H9 (cell line): ENCODE measurements at regions not wholly inside any gene's neighbourhood (a gene's known extent, or its start where the extent isn't known, plus 50 kb on each side); places are given as distances from the start of the nearest gene placed in this dataset.

Experiments
- DNase-seq: peaks from one replicate; pipeline ENCODE4 v3.0.0-alpha.2; 2017
- H2AFZ ChIP-seq: one replicate; pipeline ENCODE4 v1.6.1; 2013; ENCODE audit warnings: mild to moderate bottlenecking, low read length, control low read depth, moderate library complexity
- H2AK5ac ChIP-seq: 2 replicates; pipeline ENCODE4 v1.6.1; 2013; ENCODE audit warnings: low read length, control low read depth, mixed read lengths; ENCODE audit not compliant: insufficient read length
- H2BK120ac ChIP-seq: one replicate; pipeline ENCODE4 v1.6.1; 2013; ENCODE audit warnings: low read depth, mild to moderate bottlenecking, low read length, control low read depth, inconsistent platforms; ENCODE audit not compliant: poor library complexity, severe bottlenecking
- H2BK12ac ChIP-seq: 2 replicates; pipeline ENCODE4 v1.6.1; 2013; ENCODE audit warnings: low read length, control low read depth, mixed read lengths, low read depth; ENCODE audit not compliant: insufficient read length
- H2BK15ac ChIP-seq: 2 replicates; pipeline ENCODE4 v1.6.1; 2013; ENCODE audit warnings: low read depth, low read length, control low read depth
- H2BK20ac ChIP-seq: one replicate; pipeline ENCODE4 v1.6.1; 2013; ENCODE audit warnings: low read depth, mild to moderate bottlenecking, low read length, control low read depth, inconsistent platforms; ENCODE audit not compliant: poor library complexity, severe bottlenecking
- H2BK5ac ChIP-seq: 2 replicates; pipeline ENCODE4 v1.6.1; 2013; ENCODE audit warnings: low read length, control low read depth, mixed read lengths; ENCODE audit not compliant: insufficient read length
- H3K14ac ChIP-seq: 2 replicates; pipeline ENCODE4 v1.6.1; 2013; ENCODE audit warnings: low read length, control low read depth; ENCODE audit not compliant: insufficient read depth
- H3K18ac ChIP-seq: 2 replicates; pipeline ENCODE4 v1.6.1; 2013; ENCODE audit warnings: low read depth, mild to moderate bottlenecking, mixed read lengths, low read length, control low read depth; ENCODE audit not compliant: insufficient read length
- H3K23ac ChIP-seq: 2 replicates; pipeline ENCODE4 v1.6.1; 2013; ENCODE audit warnings: low read length, control low read depth, mixed read lengths, low read depth; ENCODE audit not compliant: insufficient read length
- H3K23me2 ChIP-seq: 2 replicates; pipeline ENCODE4 v1.6.1; 2013; ENCODE audit warnings: low read depth, mild to moderate bottlenecking, mixed read lengths, low read length, control low read depth; ENCODE audit not compliant: insufficient read length, poor library complexity, severe bottlenecking
- H3K27ac ChIP-seq: 2 replicates; pipeline ENCODE4 v1.5.1; 2013; ENCODE audit warnings: low read length, control low read depth, mixed read lengths, low read depth; ENCODE audit not compliant: insufficient read length
- H3K27me3 ChIP-seq: 2 replicates; pipeline ENCODE4 v1.6.1; 2013; ENCODE audit warnings: low read length, control low read depth, inconsistent platforms; ENCODE audit not compliant: insufficient read depth
- H3K4ac ChIP-seq: 2 replicates; pipeline ENCODE4 v1.6.1; 2013; ENCODE audit warnings: low read depth, mild to moderate bottlenecking, control low read depth, inconsistent platforms, low read length, moderate library complexity
- H3K4me1 ChIP-seq: 2 replicates; pipeline ENCODE4 v1.6.1; 2013; ENCODE audit warnings: low read length, control low read depth, inconsistent platforms; ENCODE audit not compliant: insufficient read depth
- H3K4me2 ChIP-seq: 2 replicates; pipeline ENCODE4 v1.6.1; 2013; ENCODE audit warnings: low read length, control low read depth, mixed read lengths; ENCODE audit not compliant: insufficient read length, insufficient read depth
- H3K56ac ChIP-seq: 2 replicates; pipeline ENCODE4 v1.6.1; 2013; ENCODE audit warnings: low read depth, mild to moderate bottlenecking, mixed read lengths, low read length, control low read depth; ENCODE audit not compliant: insufficient read length
- H3K79me1 ChIP-seq: 2 replicates; pipeline ENCODE4 v1.6.1; 2013; ENCODE audit warnings: low read depth, mild to moderate bottlenecking, moderate library complexity, low read length, control low read depth, inconsistent platforms; ENCODE audit not compliant: insufficient read depth, poor library complexity, severe bottlenecking
- H3K79me2 ChIP-seq: 2 replicates; pipeline ENCODE4 v1.6.1; 2013; ENCODE audit warnings: low read length, control low read depth, inconsistent platforms; ENCODE audit not compliant: insufficient read depth
- H3K9ac ChIP-seq: 2 replicates; pipeline ENCODE4 v1.6.1; 2013; ENCODE audit warnings: low read length, control low read depth, mixed read lengths; ENCODE audit not compliant: insufficient read length; ENCODE audit errors: extremely low read depth
- H3K9me3 ChIP-seq: one replicate; pipeline ENCODE4 v1.6.1; 2013; ENCODE audit warnings: low read depth, low read length, inconsistent platforms; ENCODE audit not compliant: control insufficient read depth
- H3T11ph ChIP-seq: one replicate; pipeline ENCODE4 v1.6.1; 2013; ENCODE audit warnings: mild to moderate bottlenecking, low read length, control low read depth, inconsistent platforms
- H4K20me1 ChIP-seq: one replicate; pipeline ENCODE4 v1.6.1; 2013; ENCODE audit not compliant: control insufficient read depth, insufficient read length, insufficient read depth
- H4K5ac ChIP-seq: 2 replicates; pipeline ENCODE4 v1.6.1; 2013; ENCODE audit warnings: low read depth, mild to moderate bottlenecking, mixed read lengths, low read length, control low read depth; ENCODE audit not compliant: insufficient read length
- H4K8ac ChIP-seq: replicated peaks from 2 replicates; pipeline ENCODE4 v1.6.1; 2013; ENCODE audit warnings: low read length, control low read depth, mixed read lengths, low read depth; ENCODE audit not compliant: insufficient read length
- H4K91ac ChIP-seq: 2 replicates; pipeline ENCODE4 v1.6.1; 2013; ENCODE audit warnings: low read depth, mild to moderate bottlenecking, moderate library complexity, mixed read lengths, low read length, control low read depth; ENCODE audit not compliant: insufficient read length
- H3K27ac Mint-ChIP-seq, 3 experiments: 2 replicates in 2 of 3; 3 replicates in 1 of 3; pipeline ENCODE4 v1.8.0; 2020 to 2021; ENCODE audit warnings: mixed read lengths in 3 of 3, mild to moderate bottlenecking in 1 of 3, moderate library complexity in 1 of 3
- H3K27me3 Mint-ChIP-seq: 2 replicates; pipeline ENCODE4 v1.8.0; 2021; ENCODE audit warnings: low read depth, mild to moderate bottlenecking, moderate library complexity, mixed read lengths
- H3K36me3 Mint-ChIP-seq, 3 experiments: 2 replicates in 2 of 3; 3 replicates in 1 of 3; pipeline ENCODE4 v1.8.0; 2020 to 2021; ENCODE audit warnings: low read depth in 3 of 3, mixed read lengths in 3 of 3; ENCODE audit not compliant: insufficient read depth in 1 of 3
- H3K4me1 Mint-ChIP-seq, 2 experiments: 2 replicates each; pipeline ENCODE4 v1.8.0; 2020; ENCODE audit warnings: mixed read lengths in 2 of 2
- H3K4me3 Mint-ChIP-seq, 2 experiments: 2 replicates in 1 of 2; 3 replicates in 1 of 2; pipeline ENCODE4 v1.8.0; 2020 to 2021; ENCODE audit warnings: mild to moderate bottlenecking in 2 of 2, mixed read lengths in 2 of 2, moderate library complexity in 1 of 2
- H3K9me3 Mint-ChIP-seq, 2 experiments: 2 replicates in 1 of 2; 3 replicates in 1 of 2; pipeline ENCODE4 v1.8.0; 2020; ENCODE audit warnings: mild to moderate bottlenecking in 2 of 2, mixed read lengths in 2 of 2, moderate library complexity in 1 of 2
- WGBS: extraction: QIAGEN DNeasy Blood & Tissue Kit; methylation state at CpG from one replicate; pipeline ENCODE4 v1.1.7; 2013; ENCODE audit warnings: missing lambda C conversion rate, low lambda C conversion rate, mixed read lengths; ENCODE audit not compliant: insufficient read length; ENCODE audit errors: extremely low coverage; 5-methylcytosine and 5-hydroxymethylcytosine counted together
- TF ChIP-seq, protein P1 (sequence below): fragments of 200-600 bp; sonication (generic); conservative IDR thresholded peaks from 3 replicates; pipeline ENCODE4 v1.8.0; 2021; ENCODE audit warnings: antibody characterized with exemption, mild to moderate bottlenecking

DNA sequence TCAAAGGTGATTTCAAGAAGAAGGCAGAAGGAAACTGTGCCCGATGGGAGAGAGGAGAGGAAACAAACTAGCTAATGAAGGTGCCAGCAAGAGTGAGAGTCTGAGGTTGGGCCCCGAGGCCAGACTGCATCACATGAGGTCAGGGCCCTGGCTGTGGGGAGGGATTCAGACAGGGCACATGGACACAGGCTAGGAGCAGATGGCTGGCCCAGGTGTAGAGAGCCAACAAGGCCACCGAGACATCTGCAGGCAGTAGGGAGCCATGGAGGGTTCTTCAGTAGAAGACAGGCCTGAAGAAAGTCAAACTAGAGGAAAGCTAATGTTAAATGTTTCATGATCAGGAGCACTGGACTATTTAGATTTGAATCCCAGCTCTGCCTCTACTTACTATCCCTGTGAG is 755.0 kb upstream of the RAB6C start:
- no peak overlapping the region for H4K8ac ChIP-seq
- no peak overlapping the region for H3K4me2 ChIP-seq
- no peak overlapping the region for H2BK20ac ChIP-seq
- Mint-ChIP-seq H3K9me3 (no peaks in the 10 kb centered on the region), H3K4me3 (no peak overlapping the region), H3K27me3 (peaks cover 3% of the 10 kb centered on the region; the same call in 1 of the 2 replicates), H3K36me3 (no peaks in the 10 kb centered on the region), H3K4me1 (no peaks in the 10 kb centered on the region), H3K27ac (no peak overlapping the region; a peak in 1 of 7 replicates)
- H3K56ac ChIP-seq = no peak overlapping the region
- H3K27me3 ChIP-seq = no peaks in the 10 kb centered on the region
- H3K4ac ChIP-seq = no peak overlapping the region
- no peak overlapping the region for H2AK5ac ChIP-seq
- no peak overlapping the region for H3K23ac ChIP-seq
- H3K27ac ChIP-seq = no peak overlapping the region
- H3K14ac ChIP-seq = no peak overlapping the region
- no peak overlapping the region for H2BK12ac ChIP-seq
- H3K4me1 ChIP-seq = no peaks in the 10 kb centered on the region
- H3K9ac ChIP-seq = no peak overlapping the region
- no peaks in the 10 kb centered on the region for H3K79me1 ChIP-seq
- no peak overlapping the region for H4K5ac ChIP-seq
- no peak for DNase-seq
- no peak overlapping the region for H2BK120ac ChIP-seq
- no peak overlapping the region for H3T11ph ChIP-seq
- no peaks in the 10 kb centered on the region for H3K79me2 ChIP-seq
- H3K23me2 ChIP-seq = no peaks in the 10 kb centered on the region
- WGBS = no CpG with 5 or more reads among the region's 3 CpGs
- no peak overlapping the region for H4K91ac ChIP-seq
- no peaks in the 10 kb centered on the region for H4K20me1 ChIP-seq
- no peak overlapping the region for H2AFZ ChIP-seq
- TF ChIP-seq, protein P1, sequence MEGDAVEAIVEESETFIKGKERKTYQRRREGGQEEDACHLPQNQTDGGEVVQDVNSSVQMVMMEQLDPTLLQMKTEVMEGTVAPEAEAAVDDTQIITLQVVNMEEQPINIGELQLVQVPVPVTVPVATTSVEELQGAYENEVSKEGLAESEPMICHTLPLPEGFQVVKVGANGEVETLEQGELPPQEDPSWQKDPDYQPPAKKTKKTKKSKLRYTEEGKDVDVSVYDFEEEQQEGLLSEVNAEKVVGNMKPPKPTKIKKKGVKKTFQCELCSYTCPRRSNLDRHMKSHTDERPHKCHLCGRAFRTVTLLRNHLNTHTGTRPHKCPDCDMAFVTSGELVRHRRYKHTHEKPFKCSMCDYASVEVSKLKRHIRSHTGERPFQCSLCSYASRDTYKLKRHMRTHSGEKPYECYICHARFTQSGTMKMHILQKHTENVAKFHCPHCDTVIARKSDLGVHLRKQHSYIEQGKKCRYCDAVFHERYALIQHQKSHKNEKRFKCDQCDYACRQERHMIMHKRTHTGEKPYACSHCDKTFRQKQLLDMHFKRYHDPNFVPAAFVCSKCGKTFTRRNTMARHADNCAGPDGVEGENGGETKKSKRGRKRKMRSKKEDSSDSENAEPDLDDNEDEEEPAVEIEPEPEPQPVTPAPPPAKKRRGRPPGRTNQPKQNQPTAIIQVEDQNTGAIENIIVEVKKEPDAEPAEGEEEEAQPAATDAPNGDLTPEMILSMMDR = no peak
- H2BK15ac ChIP-seq = no peak overlapping the region
- H3K18ac ChIP-seq = no peak overlapping the region
- H2BK5ac ChIP-seq = no peak overlapping the region
- H3K9me3 ChIP-seq = no peaks in the 10 kb centered on the region
